ENCODE measurements at regions not wholly inside any gene's neighbourhood (a gene's known extent, or its start where the extent isn't known, plus 50 kb on each side); places are given as distances from the start of the nearest gene placed in this dataset.
"Not testable (repeated sequence)": the region's sequence is repeated elsewhere in the genome, so short reads cannot be mapped to it uniquely, and the experiment has no call there.

GRCh38 chr4:155060419-155060818 lies 148.0 kb upstream of the NPY2R start:
- Histone ChIP-seq H3K4me1 (ENCODE audit: control insufficient read depth, insufficient read depth, low read length) (no peaks in the 10 kb centered on the region; the same call in 1 of the 2 replicates), H3K27me3 (ENCODE audit: control insufficient read depth, insufficient read depth, low read length) (no peaks in the 10 kb centered on the region), H3K4me3 (ENCODE audit: low read length) (no peak overlapping the region), H3K9me3 (ENCODE audit: control insufficient read depth, insufficient read depth, low read length) (no peaks in the 10 kb centered on the region), H3K27ac (ENCODE audit: low read length) (no peak overlapping the region), H3K36me3 (ENCODE audit: control insufficient read depth, insufficient read depth, low read length) (no peaks in the 10 kb centered on the region)
- no peak for DNase-seq (ENCODE audit: low read depth, low spot score)
- no CpG with 5 or more reads among the region's 2 CpGs for WGBS (ENCODE audit: insufficient coverage, insufficient read length)

GRCh38 chr4:155060873-155061272 lies 147.6 kb upstream of the NPY2R start:
- no CpG with 5 or more reads among the region's 1 CpG for WGBS (ENCODE audit: insufficient coverage, insufficient read length)
- Histone ChIP-seq H3K36me3 (ENCODE audit: control insufficient read depth, insufficient read depth, low read length) (no peaks in the 10 kb centered on the region), H3K27me3 (ENCODE audit: control insufficient read depth, insufficient read depth, low read length) (no peaks in the 10 kb centered on the region), H3K4me1 (ENCODE audit: control insufficient read depth, insufficient read depth, low read length) (no peaks in the 10 kb centered on the region; the same call in 1 of the 2 replicates), H3K27ac (ENCODE audit: low read length) (no peak overlapping the region), H3K9me3 (ENCODE audit: control insufficient read depth, insufficient read depth, low read length) (no peaks in the 10 kb centered on the region), H3K4me3 (ENCODE audit: low read length) (no peak overlapping the region)
- no peak for DNase-seq (ENCODE audit: low read depth, low spot score)

- Histone ChIP-seq H3K4me3 (ENCODE audit: low read length) (no peak overlapping the region), H3K27me3 (ENCODE audit: control insufficient read depth, insufficient read depth, low read length) (no peaks in the 10 kb centered on the region), H3K36me3 (ENCODE audit: control insufficient read depth, insufficient read depth, low read length) (no peaks in the 10 kb centered on the region), H3K9me3 (ENCODE audit: control insufficient read depth, insufficient read depth, low read length) (no peaks in the 10 kb centered on the region), H3K4me1 (ENCODE audit: control insufficient read depth, insufficient read depth, low read length) (no peaks in the 10 kb centered on the region; the same call in 1 of the 2 replicates), H3K27ac (ENCODE audit: low read length) (no peak overlapping the region)
- no peak for DNase-seq (ENCODE audit: low read depth, low spot score)
These were observed 145.5 kb upstream of the NPY2R start for GRCh38 chr4:155062948-155063347.

GRCh38 chr4:155064934-155065333 lies 143.5 kb upstream of the NPY2R start:
- not testable (repeated sequence) for H3K4me3 ChIP-seq (ENCODE audit: low read length); H3K27ac ChIP-seq (ENCODE audit: low read length); H3K27me3 ChIP-seq (ENCODE audit: control insufficient read depth, insufficient read depth, low read length); H3K4me1 ChIP-seq (ENCODE audit: control insufficient read depth, insufficient read depth, low read length); DNase-seq (ENCODE audit: low read depth, low spot score); H3K36me3 ChIP-seq (ENCODE audit: control insufficient read depth, insufficient read depth, low read length); H3K9me3 ChIP-seq (ENCODE audit: control insufficient read depth, insufficient read depth, low read length)
- no CpG with 5 or more reads among the region's 7 CpGs for WGBS (ENCODE audit: insufficient coverage, insufficient read length)

GRCh38 chr4:155066871-155067270 lies 141.6 kb upstream of the NPY2R start:
- Histone ChIP-seq H3K36me3 (ENCODE audit: control insufficient read depth, insufficient read depth, low read length) (no peaks in the 10 kb centered on the region), H3K9me3 (ENCODE audit: control insufficient read depth, insufficient read depth, low read length) (no peaks in the 10 kb centered on the region), H3K4me1 (ENCODE audit: control insufficient read depth, insufficient read depth, low read length) (no peaks in the 10 kb centered on the region), H3K27me3 (ENCODE audit: control insufficient read depth, insufficient read depth, low read length) (no peaks in the 10 kb centered on the region), H3K27ac (ENCODE audit: low read length) (no peak overlapping the region), H3K4me3 (ENCODE audit: low read length) (no peak overlapping the region)
- no peak for DNase-seq (ENCODE audit: low read depth, low spot score)

- no CpG with 5 or more reads among the region's 2 CpGs for WGBS (ENCODE audit: insufficient coverage, insufficient read length)
- Histone ChIP-seq H3K27me3 (ENCODE audit: control insufficient read depth, insufficient read depth, low read length) (no peaks in the 10 kb centered on the region), H3K9me3 (ENCODE audit: control insufficient read depth, insufficient read depth, low read length) (no peaks in the 10 kb centered on the region), H3K4me1 (ENCODE audit: control insufficient read depth, insufficient read depth, low read length) (no peaks in the 10 kb centered on the region), H3K4me3 (ENCODE audit: low read length) (no peak overlapping the region), H3K27ac (ENCODE audit: low read length) (no peak overlapping the region), H3K36me3 (ENCODE audit: control insufficient read depth, insufficient read depth, low read length) (no peaks in the 10 kb centered on the region)
- DNase-seq (ENCODE audit: low read depth, low spot score): no peak
These were observed 136.5 kb upstream of the NPY2R start for GRCh38 chr4:155071962-155072361.

GRCh38 chr4:155072417-155072816 lies 136.0 kb upstream of the NPY2R start:
- no peaks in the 10 kb centered on the region for H3K9me3 ChIP-seq (ENCODE audit: control insufficient read depth, insufficient read depth, low read length)
- no CpG with 5 or more reads among the region's 4 CpGs for WGBS (ENCODE audit: insufficient coverage, insufficient read length)
- H3K4me1 ChIP-seq (ENCODE audit: control insufficient read depth, insufficient read depth, low read length): no peaks in the 10 kb centered on the region
- no peak overlapping the region for H3K4me3 ChIP-seq (ENCODE audit: low read length)
- no peak for DNase-seq (ENCODE audit: low read depth, low spot score)
- no peaks in the 10 kb centered on the region for H3K27me3 ChIP-seq (ENCODE audit: control insufficient read depth, insufficient read depth, low read length)
- no peak overlapping the region for H3K27ac ChIP-seq (ENCODE audit: low read length)
- no peaks in the 10 kb centered on the region for H3K36me3 ChIP-seq (ENCODE audit: control insufficient read depth, insufficient read depth, low read length)

- no peak for DNase-seq (ENCODE audit: low read depth, low spot score)
- no peaks in the 10 kb centered on the region for H3K27me3 ChIP-seq (ENCODE audit: control insufficient read depth, insufficient read depth, low read length)
- no peaks in the 10 kb centered on the region for H3K36me3 ChIP-seq (ENCODE audit: control insufficient read depth, insufficient read depth, low read length)
- no peaks in the 10 kb centered on the region for H3K9me3 ChIP-seq (ENCODE audit: control insufficient read depth, insufficient read depth, low read length)
- H3K27ac ChIP-seq (ENCODE audit: low read length): no peak overlapping the region
- no peaks in the 10 kb centered on the region for H3K4me1 ChIP-seq (ENCODE audit: control insufficient read depth, insufficient read depth, low read length)
- WGBS (ENCODE audit: insufficient coverage, insufficient read length): no CpG with 5 or more reads among the region's 3 CpGs
- no peak overlapping the region for H3K4me3 ChIP-seq (ENCODE audit: low read length)
These were observed 134.6 kb upstream of the NPY2R start for GRCh38 chr4:155073852-155074251.

- WGBS (ENCODE audit: insufficient coverage, insufficient read length): no CpG with 5 or more reads among the region's 3 CpGs
- DNase-seq (ENCODE audit: low read depth, low spot score): no peak
- Histone ChIP-seq H3K27me3 (ENCODE audit: control insufficient read depth, insufficient read depth, low read length) (no peaks in the 10 kb centered on the region), H3K27ac (ENCODE audit: low read length) (no peak overlapping the region), H3K4me1 (ENCODE audit: control insufficient read depth, insufficient read depth, low read length) (no peaks in the 10 kb centered on the region), H3K9me3 (ENCODE audit: control insufficient read depth, insufficient read depth, low read length) (no peaks in the 10 kb centered on the region), H3K4me3 (ENCODE audit: low read length) (no peak overlapping the region), H3K36me3 (ENCODE audit: control insufficient read depth, insufficient read depth, low read length) (no peaks in the 10 kb centered on the region)
These were observed 132.1 kb upstream of the NPY2R start for GRCh38 chr4:155076256-155076785.

- H3K27me3 ChIP-seq (ENCODE audit: control insufficient read depth, insufficient read depth, low read length): no peaks in the 10 kb centered on the region
- no peak overlapping the region for H3K27ac ChIP-seq (ENCODE audit: low read length)
- H3K36me3 ChIP-seq (ENCODE audit: control insufficient read depth, insufficient read depth, low read length): no peaks in the 10 kb centered on the region
- H3K4me3 ChIP-seq (ENCODE audit: low read length): no peak overlapping the region
- no CpG with 5 or more reads among the region's 2 CpGs for WGBS (ENCODE audit: insufficient coverage, insufficient read length)
- H3K9me3 ChIP-seq (ENCODE audit: control insufficient read depth, insufficient read depth, low read length): no peaks in the 10 kb centered on the region
- DNase-seq (ENCODE audit: low read depth, low spot score): peak; percentile 4
- H3K4me1 ChIP-seq (ENCODE audit: control insufficient read depth, insufficient read depth, low read length): no peaks in the 10 kb centered on the region
These were observed 130.8 kb upstream of the NPY2R start for GRCh38 chr4:155077452-155078229.

- Histone ChIP-seq H3K27me3 (ENCODE audit: control insufficient read depth, insufficient read depth, low read length) (no peaks in the 10 kb centered on the region), H3K9me3 (ENCODE audit: control insufficient read depth, insufficient read depth, low read length) (no peaks in the 10 kb centered on the region), H3K36me3 (ENCODE audit: control insufficient read depth, insufficient read depth, low read length) (no peaks in the 10 kb centered on the region), H3K27ac (ENCODE audit: low read length) (no peak overlapping the region), H3K4me3 (ENCODE audit: low read length) (no peak overlapping the region), H3K4me1 (ENCODE audit: control insufficient read depth, insufficient read depth, low read length) (no peaks in the 10 kb centered on the region)
- no peak for DNase-seq (ENCODE audit: low read depth, low spot score)
These were observed 128.6 kb upstream of the NPY2R start for GRCh38 chr4:155079871-155080270.

All from iPS DF 6.9 (cell line).